Endothelial cell of umbilical vein (primary cell): ENCODE measurements at regions not wholly inside any gene's neighbourhood (a gene's known extent, or its start where the extent isn't known, plus 50 kb on each side); places are given as distances from the start of the nearest gene placed in this dataset.

ENCODE experiments used
- BruUV-seq: library from RNA; stranded (reverse); fragments of 400-500 nt; replicated peaks from 2 replicates; lab custom pipeline; 2021; lab: Mats Ljungman, UMichigan
- CTCF ChIA-PET: fragments of 300-600, 350-600 bp; sonication (Branson Sonifier 250); formaldehyde crosslinking; loops from one replicate; lab custom pipeline; 2021; ENCODE audit warnings: antibody characterized with exemption, inconsistent platforms; lab: Charles Lee
- POLR2A ChIA-PET: fragments of 300-600, 350-600 bp; sonication (Branson Sonifier 250); formaldehyde crosslinking; loops from one replicate; lab custom pipeline; 2021; ENCODE audit warnings: antibody characterized with exemption, inconsistent platforms; lab: Charles Lee
- DNase-seq: peaks from one replicate; pipeline ENCODE4 v3.0.0-alpha.2; 2011; ENCODE audit warnings: low read depth, low spot score
- FAIRE-seq: peaks from 2 replicates; lab custom pipeline; 2011; peaks lifted over from hg19 to GRCh38; lab: Jason Lieb, UNC
- H2AFZ ChIP-seq: 2 replicates; pipeline ENCODE4 v1.6.0; 2012; ENCODE audit warnings: low read depth, low read length, control low read depth, inconsistent platforms
- H3K27ac ChIP-seq: 2 replicates; pipeline ENCODE4 v1.5.1; 2011; ENCODE audit warnings: low read depth, mild to moderate bottlenecking, control low read depth, low read length, moderate library complexity; ENCODE audit not compliant: insufficient read depth
- H3K27me3 ChIP-seq, 2 experiments: 2 replicates each; pipeline versions ENCODE4 v1.6.0 to v1.6.1; 2011; ENCODE audit warnings: low read length in 2 of 2, mixed read lengths in 1 of 2; ENCODE audit not compliant: control insufficient read depth in 2 of 2, insufficient read depth in 2 of 2
- H3K36me3 ChIP-seq, 2 experiments: 2 replicates in 1 of 2; 3 replicates in 1 of 2; pipeline ENCODE4 v1.5.1; 2011; ENCODE audit warnings: low read length in 2 of 2, mild to moderate bottlenecking in 1 of 2, moderate library complexity in 1 of 2; ENCODE audit not compliant: control insufficient read depth in 2 of 2, insufficient read depth in 2 of 2; ENCODE audit errors: extremely low read depth in 1 of 2
- H3K4me1 ChIP-seq: 3 replicates; pipeline ENCODE4 v1.5.1; 2011; ENCODE audit warnings: mild to moderate bottlenecking, low read length; ENCODE audit not compliant: control insufficient read depth, insufficient read depth; ENCODE audit errors: extremely low read depth
- H3K4me2 ChIP-seq: 2 replicates; pipeline ENCODE4 v1.6.1; 2011; ENCODE audit warnings: low read length, control low read depth, mixed read lengths; ENCODE audit not compliant: insufficient read depth
- H3K4me3 ChIP-seq, 3 experiments: fragments of 200-600 bp in 1 of 3; sonication (generic), shearing (Covaris generic) in 1 of 3; replicated peaks in 1 of 3; 2 replicates each; pipeline ENCODE4 v1.5.1; 2011 to 2016; ENCODE audit warnings: control low read depth in 3 of 3, low read length in 3 of 3, mild to moderate bottlenecking in 2 of 3, inconsistent platforms in 1 of 3, low read depth in 1 of 3, moderate library complexity in 1 of 3; ENCODE audit not compliant: insufficient read depth in 1 of 3
- H3K79me2 ChIP-seq: 2 replicates; pipeline ENCODE4 v1.6.0; 2012; ENCODE audit warnings: low read length, inconsistent platforms; ENCODE audit not compliant: control insufficient read depth, insufficient read depth
- H3K9ac ChIP-seq: replicated peaks from 2 replicates; pipeline ENCODE3; 2011; ENCODE audit warnings: low read length, control low read depth; ENCODE audit not compliant: insufficient read depth; ENCODE audit errors: extremely low read depth
- H3K9me1 ChIP-seq: replicated peaks from 3 replicates; pipeline ENCODE4 v1.6.0; 2011; ENCODE audit warnings: mild to moderate bottlenecking, low read length; ENCODE audit not compliant: control insufficient read depth, insufficient read depth; ENCODE audit errors: extremely low read depth
- H3K9me3 ChIP-seq: replicated peaks from 2 replicates; pipeline ENCODE4 v1.5.1; 2012; ENCODE audit warnings: low read length, inconsistent platforms; ENCODE audit not compliant: control insufficient read depth, insufficient read depth
- H4K20me1 ChIP-seq: replicated peaks from 2 replicates; pipeline ENCODE3; 2011; ENCODE audit warnings: mild to moderate bottlenecking, low read length; ENCODE audit not compliant: control insufficient read depth, insufficient read depth; ENCODE audit errors: extremely low read depth
- EZH2 ChIP-seq: IDR thresholded peaks from 2 replicates; pipeline ENCODE4 v1.6.1; 2012; ENCODE audit warnings: borderline replicate concordance, low read depth, mild to moderate bottlenecking, moderate library complexity, low read length, inconsistent platforms; ENCODE audit not compliant: severe bottlenecking
- FOS ChIP-seq: IDR thresholded peaks from 2 replicates; pipeline ENCODE4 v1.6.1; 2011; ENCODE audit warnings: mild to moderate bottlenecking, low read length, moderate library complexity, borderline replicate concordance; ENCODE audit not compliant: insufficient read depth
- GATA2 ChIP-seq: IDR thresholded peaks from 2 replicates; pipeline ENCODE4 v1.7.0; 2011; ENCODE audit warnings: low read depth, mild to moderate bottlenecking, moderate library complexity, mixed read lengths, low read length; ENCODE audit not compliant: insufficient read length, insufficient read depth
- JUN ChIP-seq: IDR thresholded peaks from 2 replicates; pipeline ENCODE4 v1.6.1; 2011; ENCODE audit warnings: borderline replicate concordance, low read depth; ENCODE audit not compliant: insufficient read length, insufficient read depth
- MYC ChIP-seq: IDR thresholded peaks from one replicate; pipeline ENCODE4 v1.6.1; 2011; ENCODE audit warnings: mild to moderate bottlenecking, low read depth, low read length
- POLR2A ChIP-seq: IDR thresholded peaks from 2 replicates; pipeline ENCODE4 v1.6.1; 2012; ENCODE audit warnings: low read depth, mild to moderate bottlenecking, control low read depth, low read length
- POLR2AphosphoS5 ChIP-seq: IDR thresholded peaks from 2 replicates; pipeline ENCODE4 v1.6.1; 2012; ENCODE audit warnings: low read depth, mild to moderate bottlenecking, control low read depth, low read length, moderate library complexity; ENCODE audit not compliant: insufficient read depth
- dilution Hi-C: fragments of 300-500 bp; cut with MboI; formaldehyde crosslinking; loops from one replicate; pipeline ENCODE4 v1.15.0; 2019; ENCODE audit warnings: low sequenced_read_pairs; ENCODE audit not compliant: extremely low pct_ligation_motif_present
- intact Hi-C: fragments of 100-400 bp; cut with micrococcal nuclease; formaldehyde crosslinking; loops from one replicate; pipeline ENCODE4 v1.10.0; 2022
- TF ChIP-seq, protein P1 (sequence below), 2 donors: IDR thresholded peaks; 1 replicate in 1 of 2; 2 replicates in 1 of 2; pipeline ENCODE4 v1.5.1; 2011; ENCODE audit warnings: low read length in 2 of 2, mild to moderate bottlenecking in 2 of 2, moderate library complexity in 2 of 2, control low read depth in 1 of 2, inconsistent platforms in 1 of 2, low read depth in 1 of 2; ENCODE audit not compliant: insufficient read depth in 1 of 2; ENCODE audit errors: extremely low read depth in 1 of 2
- TF ChIP-seq, protein P2 (sequence below): IDR thresholded peaks from 2 replicates; pipeline ENCODE4 v1.6.1; 2011; ENCODE audit not compliant: insufficient read depth, insufficient read length

DNA sequence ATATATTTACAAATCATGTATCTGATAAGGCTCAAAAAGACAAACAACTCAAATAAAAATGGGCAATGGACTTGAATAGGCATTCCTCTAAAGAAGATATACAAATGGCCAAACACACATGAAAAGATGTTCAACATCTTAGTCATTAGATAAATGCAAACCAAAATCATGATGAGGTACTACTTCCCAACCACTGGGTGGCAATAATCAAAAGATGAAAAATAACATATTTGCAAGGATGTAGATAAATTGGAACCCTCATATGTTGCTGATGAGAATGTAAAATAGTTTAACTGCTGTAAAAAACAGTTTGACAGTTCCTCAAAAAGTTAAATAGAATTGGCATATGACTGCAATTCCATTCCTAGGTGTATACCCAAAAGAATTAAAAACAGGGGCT is 132.3 kb downstream of the TTC32 start:
- H3K9me1 ChIP-seq, result no peaks in the 10 kb centered on the region
- DNase-seq, result peak; percentile 14
- H3K4me1 ChIP-seq, result no peaks in the 10 kb centered on the region
- no peaks in the 10 kb centered on the region for H3K36me3 ChIP-seq
- dilution Hi-C loops (no loop called here), intact Hi-C loops (loop anchor here (1.0 to 10.0 kb wide), 2 partner anchors 94 to 325 kb away; no protein-coding TSS in a partner anchor)
- H3K27ac ChIP-seq, result no peak overlapping the region
- peaks cover 0 to 6% of the 10 kb centered on the region in 2 experiments for H3K27me3 ChIP-seq
- ChIA-PET CTCF (no interaction called here), POLR2A (no interaction called here)
- H2AFZ ChIP-seq, result no peak overlapping the region
- no peaks in the 10 kb centered on the region for H4K20me1 ChIP-seq
- no peaks in the 10 kb centered on the region for H3K79me2 ChIP-seq
- H3K4me2 ChIP-seq, result no peak overlapping the region
- BruUV-seq, result no TSS peak
- H3K4me3 ChIP-seq, result no peak overlapping the region
- TF ChIP-seq, protein P1, sequence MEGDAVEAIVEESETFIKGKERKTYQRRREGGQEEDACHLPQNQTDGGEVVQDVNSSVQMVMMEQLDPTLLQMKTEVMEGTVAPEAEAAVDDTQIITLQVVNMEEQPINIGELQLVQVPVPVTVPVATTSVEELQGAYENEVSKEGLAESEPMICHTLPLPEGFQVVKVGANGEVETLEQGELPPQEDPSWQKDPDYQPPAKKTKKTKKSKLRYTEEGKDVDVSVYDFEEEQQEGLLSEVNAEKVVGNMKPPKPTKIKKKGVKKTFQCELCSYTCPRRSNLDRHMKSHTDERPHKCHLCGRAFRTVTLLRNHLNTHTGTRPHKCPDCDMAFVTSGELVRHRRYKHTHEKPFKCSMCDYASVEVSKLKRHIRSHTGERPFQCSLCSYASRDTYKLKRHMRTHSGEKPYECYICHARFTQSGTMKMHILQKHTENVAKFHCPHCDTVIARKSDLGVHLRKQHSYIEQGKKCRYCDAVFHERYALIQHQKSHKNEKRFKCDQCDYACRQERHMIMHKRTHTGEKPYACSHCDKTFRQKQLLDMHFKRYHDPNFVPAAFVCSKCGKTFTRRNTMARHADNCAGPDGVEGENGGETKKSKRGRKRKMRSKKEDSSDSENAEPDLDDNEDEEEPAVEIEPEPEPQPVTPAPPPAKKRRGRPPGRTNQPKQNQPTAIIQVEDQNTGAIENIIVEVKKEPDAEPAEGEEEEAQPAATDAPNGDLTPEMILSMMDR (IDR thresholded peaks at IDR 0.05; ENCODE audit: extremely low read depth in 1 of 2, insufficient read depth in 1 of 2, low read depth in 1 of 2, low read length in 2 of 2), result peak in 1 of 2 donors; percentile 1
- no peak for TF ChIP-seq JUN
- FAIRE-seq, result no peak
- no peaks in the 10 kb centered on the region for H3K9me3 ChIP-seq
- no peak overlapping the region for H3K9ac ChIP-seq

DNA sequence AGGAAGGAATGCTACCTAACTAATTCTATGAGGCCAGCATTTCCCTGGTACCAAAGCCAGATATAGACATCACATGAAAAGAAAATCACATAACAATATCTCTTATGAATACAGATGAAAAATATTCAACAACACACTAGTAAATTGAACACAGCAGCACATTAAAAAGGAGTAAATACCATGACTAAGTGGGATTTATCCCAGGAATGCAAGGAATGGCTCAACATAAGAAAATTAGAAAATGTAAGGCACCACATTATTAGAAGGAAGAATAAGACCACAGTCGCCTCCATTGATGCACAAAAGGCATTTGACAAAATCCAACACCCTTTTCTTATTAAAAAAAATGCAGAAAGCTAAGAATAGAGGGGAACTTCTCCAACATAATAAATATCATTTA is 133.9 kb downstream of the TTC32 start:
- H3K79me2 ChIP-seq, result no peaks in the 10 kb centered on the region
- no peak overlapping the region for H3K9ac ChIP-seq
- CTCF ChIA-PET, result interaction anchor here (1.0 kb wide), 1 partner anchor 22 kb away, joined by 4 read pairs; no protein-coding TSS in a partner anchor
- H2AFZ ChIP-seq, result no peak overlapping the region
- H3K27ac ChIP-seq, result no peak overlapping the region
- dilution Hi-C loops (no loop called here), intact Hi-C loops (loop anchor here (10.0 kb wide), 1 partner anchor 327 kb away; no protein-coding TSS in a partner anchor)
- FAIRE-seq (no peak), DNase-seq (no peak)
- TF ChIP-seq FOS (no peak), GATA2 (no peak), JUN (no peak), MYC (no peak), EZH2 (no peak), POLR2AphosphoS5 (no peak), POLR2A (no peak)
- TF ChIP-seq, protein P1 (IDR thresholded peaks at IDR 0.05; ENCODE audit: extremely low read depth in 1 of 2, insufficient read depth in 1 of 2, low read depth in 1 of 2, low read length in 2 of 2), result no peak
- TF ChIP-seq, protein P2, sequence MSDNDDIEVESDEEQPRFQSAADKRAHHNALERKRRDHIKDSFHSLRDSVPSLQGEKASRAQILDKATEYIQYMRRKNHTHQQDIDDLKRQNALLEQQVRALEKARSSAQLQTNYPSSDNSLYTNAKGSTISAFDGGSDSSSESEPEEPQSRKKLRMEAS, result no peak
- BruUV-seq, result no TSS peak
- no peaks in the 10 kb centered on the region for H3K9me3 ChIP-seq
- H3K27me3 ChIP-seq, result peaks cover 0 to 6% of the 10 kb centered on the region in 2 experiments
- H3K4me1 ChIP-seq, result no peaks in the 10 kb centered on the region
- H3K36me3 ChIP-seq, result no peaks in the 10 kb centered on the region
- no peak overlapping the region for H3K4me3 ChIP-seq
- no peak overlapping the region for H3K4me2 ChIP-seq
- H4K20me1 ChIP-seq, result no peaks in the 10 kb centered on the region
- H3K9me1 ChIP-seq, result no peaks in the 10 kb centered on the region
- POLR2A ChIA-PET, result interaction anchor here (0.7 kb wide), 1 partner anchor 339 kb away, joined by 3 read pairs; no protein-coding TSS in a partner anchor
